Lower lobe of right lung (tissue), 2 donors: ENCODE measurements at regions not wholly inside any gene's neighbourhood (a gene's known extent, or its start where the extent isn't known, plus 50 kb on each side); places are given as distances from the start of the nearest gene placed in this dataset.

ENCODE experiments used
- ATAC-seq, 2 donors: fragments of 200-7000 bp; cut with Tn5 transposase; one replicate each; pipeline ENCODE4 v1.9.1; 2020 to 2022; ENCODE audit warnings: mild to moderate bottlenecking in 2 of 2, moderate library complexity in 2 of 2
- DNase-seq: peaks from one replicate; pipeline ENCODE4 v3.0.0-alpha.2; 2020
- H3K27ac ChIP-seq: fragments of 200-600 bp; one replicate; pipeline ENCODE4 v1.8.0; 2022
- H3K27me3 ChIP-seq: fragments of 200-600 bp; one replicate; pipeline ENCODE4 v1.8.0; 2022; ENCODE audit warnings: low read depth
- H3K36me3 ChIP-seq: fragments of 200-600 bp; one replicate; pipeline ENCODE4 v1.8.0; 2022; ENCODE audit warnings: mild to moderate bottlenecking
- H3K4me1 ChIP-seq: fragments of 200-600 bp; one replicate; pipeline ENCODE4 v1.8.0; 2022
- H3K4me3 ChIP-seq: fragments of 200-600 bp; one replicate; pipeline ENCODE4 v1.8.0; 2022; ENCODE audit warnings: mild to moderate bottlenecking
- H3K9me3 ChIP-seq: fragments of 200-600 bp; one replicate; pipeline ENCODE4 v1.8.0; 2022
- CTCF ChIP-seq: fragments of 200-600 bp; IDR thresholded peaks from one replicate; pipeline ENCODE4 v1.8.0; 2022; ENCODE audit warnings: antibody characterized with exemption, mild to moderate bottlenecking
- intact Hi-C: fragments of 100-400 bp; cut with DNase I; formaldehyde crosslinking; loops from one replicate; pipeline ENCODE4 v1.11.0; 2022
- donor health status: DM: no; HTN: yes; CAD: no; lungs with severe emphysema.

- Histone ChIP-seq H3K36me3 (no peaks in the 10 kb centered on the region), H3K9me3 (no peaks in the 10 kb centered on the region), H3K4me3 (peak overlapping the region; percentile 44), H3K4me1 (peaks cover 61% of the 10 kb centered on the region), H3K27me3 (no peaks in the 10 kb centered on the region), H3K27ac (peak overlapping the region; percentile 90)
- intact Hi-C loops: no loop called here
- TF ChIP-seq CTCF: no peak
- DNase-seq (peak; percentile 92), ATAC-seq (peak; percentile 75 to 76)
Observed at GRCh38 chr4:3387943-3388361, 53.8 kb upstream of the HGFAC start.

GRCh38 chr4:3388471-3389232 is 53.1 kb upstream of the HGFAC start:
- DNase-seq (peak; percentile 55), ATAC-seq (peak in 1 of 2 donors; percentile 31)
- peak overlapping the region; percentile 44 for H3K4me3 ChIP-seq
- no peaks in the 10 kb centered on the region for H3K36me3 ChIP-seq
- peak overlapping the region; percentile 90 for H3K27ac ChIP-seq
- intact Hi-C loops: no loop called here
- no peaks in the 10 kb centered on the region for H3K27me3 ChIP-seq
- no peak for TF ChIP-seq CTCF
- H3K9me3 ChIP-seq: no peaks in the 10 kb centered on the region
- peaks cover 61% of the 10 kb centered on the region for H3K4me1 ChIP-seq

GRCh38 chr4:3389233-3390215 is 52.2 kb upstream of the HGFAC start:
- Histone ChIP-seq H3K27me3 (no peaks in the 10 kb centered on the region), H3K9me3 (no peaks in the 10 kb centered on the region), H3K4me3 (peak overlapping the region; percentile 44), H3K27ac (peak overlapping the region; percentile 90), H3K4me1 (peaks cover 58% of the 10 kb centered on the region), H3K36me3 (no peaks in the 10 kb centered on the region)
- TF ChIP-seq CTCF: no peak
- intact Hi-C loops: no loop called here
- no peak for ATAC-seq
- peak; percentile 47 for DNase-seq

GRCh38 chr4:3390288-3390811 is 51.4 kb upstream of the HGFAC start:
- Histone ChIP-seq H3K4me3 (no peak overlapping the region), H3K27ac (no peak overlapping the region), H3K36me3 (no peaks in the 10 kb centered on the region), H3K4me1 (peaks cover 50% of the 10 kb centered on the region), H3K27me3 (no peaks in the 10 kb centered on the region), H3K9me3 (no peaks in the 10 kb centered on the region)
- ATAC-seq: no peak
- TF ChIP-seq CTCF: no peak
- intact Hi-C loops: no loop called here
- peak; percentile 46 for DNase-seq

- no peaks in the 10 kb centered on the region for H3K9me3 ChIP-seq
- H3K4me1 ChIP-seq: peaks cover 39% of the 10 kb centered on the region
- DNase-seq (no peak), ATAC-seq (no peak)
- no peaks in the 10 kb centered on the region for H3K27me3 ChIP-seq
- no peak for TF ChIP-seq CTCF
- no peak overlapping the region for H3K27ac ChIP-seq
- H3K4me3 ChIP-seq: no peak overlapping the region
- intact Hi-C loops: no loop called here
- H3K36me3 ChIP-seq: no peaks in the 10 kb centered on the region
Observed at GRCh38 chr4:3391422-3391821, 50.3 kb upstream of the HGFAC start.
